Mesendoderm (in vitro differentiated cells): ENCODE measurements at regions not wholly inside any gene's neighbourhood (a gene's known extent, or its start where the extent isn't known, plus 50 kb on each side); places are given as distances from the start of the nearest gene placed in this dataset.

Experiments used
- DNase-seq: peaks from one replicate; pipeline ENCODE4 v3.0.0; 2013
- H2AK5ac ChIP-seq: 2 replicates; pipeline ENCODE4 v1.6.1; 2013; ENCODE audit warnings: low read length, inconsistent platforms
- H2BK120ac ChIP-seq: 2 replicates; pipeline ENCODE4 v1.6.1; 2013; ENCODE audit warnings: low read depth, mild to moderate bottlenecking, low read length, moderate library complexity, mixed read lengths
- H2BK15ac ChIP-seq: replicated peaks from 2 replicates; pipeline ENCODE4 v1.6.1; 2013; ENCODE audit warnings: low read depth, mild to moderate bottlenecking, moderate library complexity
- H2BK5ac ChIP-seq: 2 replicates; pipeline ENCODE4 v1.6.1; 2013; ENCODE audit warnings: low read length, inconsistent platforms
- H3K18ac ChIP-seq: 2 replicates; pipeline ENCODE4 v1.6.1; 2013; ENCODE audit warnings: mild to moderate bottlenecking, low read length, mixed read lengths
- H3K23ac ChIP-seq: one replicate; pipeline ENCODE4 v1.6.1; 2013; ENCODE audit warnings: low read length
- H3K27ac ChIP-seq: 2 replicates; pipeline ENCODE4 v1.5.1; 2013; ENCODE audit warnings: low read depth, mild to moderate bottlenecking, inconsistent platforms, low read length, moderate library complexity
- H3K27me3 ChIP-seq: 2 replicates; pipeline ENCODE4 v1.6.1; 2013; ENCODE audit warnings: low read length, control low read depth, mild to moderate bottlenecking, inconsistent platforms; ENCODE audit not compliant: insufficient read depth, poor library complexity
- H3K36me3 ChIP-seq: 2 replicates; pipeline ENCODE4 v1.6.1; 2013; ENCODE audit warnings: low read length, inconsistent platforms; ENCODE audit not compliant: control insufficient read depth, insufficient read depth
- H3K4ac ChIP-seq: one replicate; pipeline ENCODE4 v1.6.1; 2013; ENCODE audit warnings: low read depth, mild to moderate bottlenecking, low read length, moderate library complexity
- H3K4me1 ChIP-seq: 2 replicates; pipeline ENCODE4 v1.6.1; 2013; ENCODE audit warnings: low read depth, low read length, inconsistent platforms; ENCODE audit not compliant: control insufficient read depth
- H3K4me2 ChIP-seq: 2 replicates; pipeline ENCODE4 v1.6.1; 2013; ENCODE audit warnings: low read length
- H3K4me3 ChIP-seq: 2 replicates; pipeline ENCODE4 v1.5.1; 2013; ENCODE audit warnings: mild to moderate bottlenecking, low read length
- H3K56ac ChIP-seq: one replicate; pipeline ENCODE4 v1.6.1; 2013; ENCODE audit warnings: low read length
- H3K79me1 ChIP-seq: 2 replicates; pipeline ENCODE4 v1.6.1; 2013; ENCODE audit warnings: low read length, inconsistent platforms
- H3K79me2 ChIP-seq: 2 replicates; pipeline ENCODE4 v1.6.1; 2013; ENCODE audit warnings: mild to moderate bottlenecking, low read length; ENCODE audit not compliant: control insufficient read depth, insufficient read depth
- H3K9ac ChIP-seq: 2 replicates; pipeline ENCODE4 v1.6.1; 2013; ENCODE audit warnings: low read length, inconsistent platforms
- H4K5ac ChIP-seq: one replicate; pipeline ENCODE4 v1.6.1; 2013; ENCODE audit warnings: low read length
- H4K8ac ChIP-seq: one replicate; pipeline ENCODE4 v1.6.1; 2013; ENCODE audit warnings: low read depth, mild to moderate bottlenecking, control low read depth, low read length, moderate library complexity
- WGBS: extraction: QIAGEN DNeasy Blood & Tissue Kit; methylation state at CpG from one replicate; pipeline ENCODE4 v1.1.7; 2013; ENCODE audit warnings: low lambda C conversion rate, missing lambda C conversion rate; ENCODE audit not compliant: insufficient coverage; ENCODE audit errors: extremely low coverage; 5-methylcytosine and 5-hydroxymethylcytosine counted together

DNA sequence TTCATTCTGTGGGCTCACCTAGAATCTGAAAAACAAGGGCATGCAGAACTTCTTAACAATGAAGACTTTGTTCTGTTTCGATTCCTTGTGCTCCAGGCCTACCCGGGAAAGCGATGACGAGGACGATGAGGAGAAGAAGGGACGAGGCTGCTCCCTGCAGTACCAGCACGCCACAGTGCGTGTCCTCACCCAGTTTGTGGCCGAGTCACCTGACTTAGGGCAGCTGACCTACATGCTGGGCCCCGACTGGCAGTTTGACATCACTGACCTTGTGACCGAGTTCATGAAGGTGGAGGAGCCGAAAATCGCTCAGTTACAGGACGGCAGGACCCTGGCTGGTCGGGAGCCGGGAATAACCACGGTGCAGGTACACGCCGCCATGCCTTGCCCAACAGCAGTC is 585.4 kb downstream of the AACS start:
- Histone ChIP-seq H3K4ac (no peak overlapping the region), H3K9ac (no peak overlapping the region), H3K4me2 (no peak overlapping the region), H2BK120ac (no peak overlapping the region), H4K5ac (no peak overlapping the region), H4K8ac (no peak overlapping the region), H2BK15ac (no peak overlapping the region), H3K27ac (no peak overlapping the region), H2AK5ac (no peak overlapping the region), H3K79me1 (no peaks in the 10 kb centered on the region), H2BK5ac (no peak overlapping the region), H3K56ac (no peak overlapping the region), H3K27me3 (no peaks in the 10 kb centered on the region), H3K79me2 (no peaks in the 10 kb centered on the region), H3K36me3 (no peaks in the 10 kb centered on the region), H3K4me3 (no peak overlapping the region), H3K23ac (no peak overlapping the region), H3K18ac (no peak overlapping the region), H3K4me1 (no peaks in the 10 kb centered on the region)
- no CpG with 5 or more reads among the region's 19 CpGs for WGBS
- DNase-seq, result no peak

GRCh38 chr12:125651625-125652024 is 586.4 kb downstream of the AACS start:
- no peaks in the 10 kb centered on the region for H3K36me3 ChIP-seq
- no peaks in the 10 kb centered on the region for H3K79me1 ChIP-seq
- no peaks in the 10 kb centered on the region for H3K4me1 ChIP-seq
- H3K56ac ChIP-seq, result no peak overlapping the region
- no peak for DNase-seq
- no peak overlapping the region for H3K18ac ChIP-seq
- no peaks in the 10 kb centered on the region for H3K27me3 ChIP-seq
- no peak overlapping the region for H2BK15ac ChIP-seq
- no peak overlapping the region for H4K5ac ChIP-seq
- H2AK5ac ChIP-seq, result no peak overlapping the region
- H3K23ac ChIP-seq, result no peak overlapping the region
- no peaks in the 10 kb centered on the region for H3K79me2 ChIP-seq
- no peak overlapping the region for H3K4me3 ChIP-seq
- no peak overlapping the region for H3K27ac ChIP-seq
- H4K8ac ChIP-seq, result no peak overlapping the region
- no peak overlapping the region for H2BK120ac ChIP-seq
- H3K4me2 ChIP-seq, result no peak overlapping the region
- H3K9ac ChIP-seq, result no peak overlapping the region
- no CpG with 5 or more reads among the region's 4 CpGs for WGBS
- no peak overlapping the region for H3K4ac ChIP-seq
- no peak overlapping the region for H2BK5ac ChIP-seq

- Histone ChIP-seq H3K23ac (no peak overlapping the region), H3K56ac (no peak overlapping the region), H2BK120ac (no peak overlapping the region), H3K79me1 (no peaks in the 10 kb centered on the region), H3K4ac (no peak overlapping the region), H4K8ac (no peak overlapping the region), H3K9ac (no peak overlapping the region), H3K4me3 (no peak overlapping the region), H3K27ac (no peak overlapping the region), H4K5ac (no peak overlapping the region), H3K27me3 (no peaks in the 10 kb centered on the region), H3K36me3 (no peaks in the 10 kb centered on the region), H3K4me1 (no peaks in the 10 kb centered on the region), H3K79me2 (no peaks in the 10 kb centered on the region), H3K4me2 (no peak overlapping the region), H2AK5ac (no peak overlapping the region), H2BK5ac (no peak overlapping the region), H2BK15ac (no peak overlapping the region), H3K18ac (no peak overlapping the region)
- no CpG with 5 or more reads among the region's 6 CpGs for WGBS
- DNase-seq, result no peak
These were observed 587.4 kb downstream of the AACS start for GRCh38 chr12:125652681-125653080.

GRCh38 chr12:125657681-125658080 is 592.4 kb downstream of the AACS start:
- no peak overlapping the region for H3K4me2 ChIP-seq
- no peak overlapping the region for H2BK15ac ChIP-seq

GRCh38 chr12:125674554-125675338 is 609.5 kb downstream of the AACS start:
- Histone ChIP-seq H4K8ac (no peak overlapping the region), H3K4me1 (no peaks in the 10 kb centered on the region), H3K27me3 (no peaks in the 10 kb centered on the region), H2BK120ac (no peak overlapping the region), H3K18ac (no peak overlapping the region), H2AK5ac (no peak overlapping the region), H3K9ac (no peak overlapping the region), H3K27ac (no peak overlapping the region), H3K4me3 (no peak overlapping the region), H2BK5ac (no peak overlapping the region), H3K79me1 (no peaks in the 10 kb centered on the region), H3K79me2 (no peaks in the 10 kb centered on the region), H2BK15ac (no peak overlapping the region), H3K4me2 (no peak overlapping the region), H4K5ac (no peak overlapping the region), H3K23ac (peak overlapping the region; percentile 60), H3K36me3 (no peaks in the 10 kb centered on the region), H3K56ac (no peak overlapping the region), H3K4ac (no peak overlapping the region)
- no peak for DNase-seq
- WGBS, result no CpG with 5 or more reads among the region's 11 CpGs

More at GRCh38 chr12:125657681-125658080, 592.4 kb downstream of the AACS start:
- Histone ChIP-seq H3K4me3 (no peak overlapping the region), H3K18ac (no peak overlapping the region), H3K79me1 (no peaks in the 10 kb centered on the region), H2AK5ac (no peak overlapping the region), H3K4ac (no peak overlapping the region), H4K5ac (no peak overlapping the region), H3K9ac (no peak overlapping the region), H3K4me1 (no peaks in the 10 kb centered on the region), H3K23ac (no peak overlapping the region), H3K27me3 (no peaks in the 10 kb centered on the region), H4K8ac (no peak overlapping the region), H3K36me3 (no peaks in the 10 kb centered on the region), H3K56ac (no peak overlapping the region), H2BK5ac (no peak overlapping the region), H3K79me2 (no peaks in the 10 kb centered on the region), H3K27ac (no peak overlapping the region), H2BK120ac (no peak overlapping the region)
- no peak for DNase-seq
- no CpG with 5 or more reads among the region's 3 CpGs for WGBS

DNA sequence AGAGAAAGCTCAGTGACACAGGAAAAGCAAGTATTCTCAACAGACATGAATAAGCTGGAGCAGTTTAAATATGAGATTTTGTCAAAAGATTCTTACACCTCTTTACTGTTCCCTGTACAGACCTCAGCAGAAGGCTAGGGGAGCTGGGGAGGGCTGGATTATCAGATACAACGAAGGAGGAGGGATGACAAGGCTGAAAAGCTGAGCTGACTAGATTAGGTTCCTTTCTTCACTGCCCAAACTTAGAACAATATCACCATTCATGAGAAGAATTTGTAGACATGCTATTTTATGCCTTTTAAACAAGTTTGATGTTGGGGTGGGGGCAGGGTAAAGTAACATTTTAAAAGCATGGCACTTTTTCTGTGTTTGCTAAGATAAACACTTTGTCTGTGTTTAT is 611.1 kb downstream of the AACS start:
- no peak for DNase-seq
- Histone ChIP-seq H3K56ac (no peak overlapping the region), H3K18ac (no peak overlapping the region), H3K79me1 (no peaks in the 10 kb centered on the region), H3K27ac (no peak overlapping the region), H3K4me2 (no peak overlapping the region), H3K36me3 (no peaks in the 10 kb centered on the region), H3K4ac (no peak overlapping the region), H3K79me2 (no peaks in the 10 kb centered on the region), H3K4me1 (no peaks in the 10 kb centered on the region), H3K23ac (no peak overlapping the region), H2BK5ac (no peak overlapping the region), H3K4me3 (no peak overlapping the region), H3K27me3 (no peaks in the 10 kb centered on the region), H3K9ac (no peak overlapping the region), H2BK15ac (no peak overlapping the region), H4K5ac (no peak overlapping the region), H2BK120ac (no peak overlapping the region), H2AK5ac (no peak overlapping the region), H4K8ac (no peak overlapping the region)
- WGBS, result no CpG with 5 or more reads among the region's 1 CpG
